ENCODE measurements at regions not wholly inside any gene's neighbourhood (a gene's known extent, or its start where the extent isn't known, plus 50 kb on each side); places are given as distances from the start of the nearest gene placed in this dataset.

DNA sequence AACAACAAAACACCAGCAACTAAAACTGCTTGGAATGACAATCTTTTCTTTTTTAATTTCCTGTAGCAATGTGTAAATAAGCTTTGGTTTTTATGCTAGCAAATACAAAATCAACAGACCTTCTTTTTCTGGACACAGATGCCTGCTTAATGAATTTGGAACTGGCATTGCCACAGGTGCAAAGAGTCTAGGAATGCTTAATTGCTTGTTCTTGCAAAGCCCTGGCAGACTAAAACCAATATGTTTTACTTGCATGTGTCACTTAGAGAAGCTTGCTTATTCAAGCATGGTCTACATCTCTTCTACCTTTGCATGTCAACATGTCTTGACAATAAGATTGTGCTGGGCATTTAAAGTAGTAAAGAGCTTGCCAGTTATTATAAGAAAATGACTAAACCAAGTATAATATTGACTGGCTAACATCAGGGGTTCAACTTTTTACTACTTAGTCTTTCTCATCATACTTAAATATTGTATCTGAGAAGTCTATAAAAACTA lies 656.7 kb upstream of the NDST4 start:
- TF ChIP-seq, protein P1, sequence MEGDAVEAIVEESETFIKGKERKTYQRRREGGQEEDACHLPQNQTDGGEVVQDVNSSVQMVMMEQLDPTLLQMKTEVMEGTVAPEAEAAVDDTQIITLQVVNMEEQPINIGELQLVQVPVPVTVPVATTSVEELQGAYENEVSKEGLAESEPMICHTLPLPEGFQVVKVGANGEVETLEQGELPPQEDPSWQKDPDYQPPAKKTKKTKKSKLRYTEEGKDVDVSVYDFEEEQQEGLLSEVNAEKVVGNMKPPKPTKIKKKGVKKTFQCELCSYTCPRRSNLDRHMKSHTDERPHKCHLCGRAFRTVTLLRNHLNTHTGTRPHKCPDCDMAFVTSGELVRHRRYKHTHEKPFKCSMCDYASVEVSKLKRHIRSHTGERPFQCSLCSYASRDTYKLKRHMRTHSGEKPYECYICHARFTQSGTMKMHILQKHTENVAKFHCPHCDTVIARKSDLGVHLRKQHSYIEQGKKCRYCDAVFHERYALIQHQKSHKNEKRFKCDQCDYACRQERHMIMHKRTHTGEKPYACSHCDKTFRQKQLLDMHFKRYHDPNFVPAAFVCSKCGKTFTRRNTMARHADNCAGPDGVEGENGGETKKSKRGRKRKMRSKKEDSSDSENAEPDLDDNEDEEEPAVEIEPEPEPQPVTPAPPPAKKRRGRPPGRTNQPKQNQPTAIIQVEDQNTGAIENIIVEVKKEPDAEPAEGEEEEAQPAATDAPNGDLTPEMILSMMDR (conservative IDR thresholded peaks at IDR 0.05): no peak
- no peak for TF ChIP-seq ZFX (IDR thresholded peaks at IDR 0.05)

Data from C4-2B (cell line).